Heart right ventricle (tissue), 16 donors: ENCODE measurements at regions not wholly inside any gene's neighbourhood (a gene's known extent, or its start where the extent isn't known, plus 50 kb on each side); places are given as distances from the start of the nearest gene placed in this dataset.

Source experiments
- ATAC-seq, 8 donors: fragments of 200-7000 bp; cut with Tn5 transposase; one replicate each; pipeline ENCODE4 v1.9.1; 2020; ENCODE audit warnings: mild to moderate bottlenecking in 8 of 8, moderate library complexity in 8 of 8, moderate number of reproducible peaks in 1 of 8
- DNase-seq, 2 donors: peaks; one replicate each; pipeline ENCODE4 v3.0.0-alpha.2; 2020
- H3K27ac ChIP-seq, 10 donors: fragments of 200-600 bp; sonication (generic) in 2 of 10; one replicate each; pipeline versions ENCODE4 v1.5.0 to v1.8.0; 2020 to 2022; ENCODE audit warnings: mild to moderate bottlenecking in 3 of 10
- H3K27me3 ChIP-seq, 7 donors: fragments of 200-600 bp; one replicate each; pipeline ENCODE4 v1.8.0; 2021 to 2022; ENCODE audit warnings: mild to moderate bottlenecking in 2 of 7
- H3K36me3 ChIP-seq, 9 donors: fragments of 200-600 bp; sonication (generic) in 1 of 9; one replicate each; pipeline versions ENCODE4 v1.5.0 to v1.8.0; 2020 to 2022; ENCODE audit warnings: mild to moderate bottlenecking in 2 of 9
- H3K4me1 ChIP-seq, 9 donors: fragments of 200-600 bp; sonication (generic) in 1 of 9; one replicate each; pipeline versions ENCODE4 v1.5.0 to v1.8.0; 2020 to 2022; ENCODE audit warnings: mild to moderate bottlenecking in 4 of 9
- H3K4me3 ChIP-seq, 10 donors: fragments of 200-600 bp; sonication (generic) in 2 of 10; one replicate each; pipeline versions ENCODE4 v1.5.0 to v1.8.0; 2020 to 2022; ENCODE audit warnings: mild to moderate bottlenecking in 7 of 10, moderate library complexity in 2 of 10
- H3K9me3 ChIP-seq, 11 donors: fragments of 200-600 bp in 10 of 11; sonication (generic) in 2 of 11; one replicate each; pipeline versions ENCODE4 v1.5.0 to v1.8.0; 2013 to 2022; ENCODE audit warnings: mild to moderate bottlenecking in 2 of 11, control low read depth in 1 of 11, moderate library complexity in 1 of 11
- CTCF ChIP-seq, 9 donors: fragments of 200-600 bp; sonication (generic) in 2 of 9; IDR thresholded peaks; one replicate each; pipeline versions ENCODE4 v1.5.0 to v1.8.0; 2021 to 2022; ENCODE audit warnings: antibody characterized with exemption in 9 of 9, mild to moderate bottlenecking in 5 of 9, moderate library complexity in 1 of 9
- WGBS, 2 donors: extraction: QIAGEN DNeasy Blood & Tissue Kit; methylation state at CpG; one replicate each; pipeline ENCODE4 v1.1.7; 2013; ENCODE audit warnings: inconsistent platforms in 1 of 2; 5-methylcytosine and 5-hydroxymethylcytosine counted together
- intact Hi-C, 10 donors: fragments of 100-400 bp; cut with DNase I; formaldehyde crosslinking; loops; one replicate each; pipeline versions ENCODE4 v1.11.1 to v1.14.2; 2022
- donor health status: Arrhythmogenic right ventricular cardiomyopathy.
- donor health status: ischemic (EF 13 %, LVEDD 7.1; RV severe dilation, severe dysfunction).
- donor health status: healthy with polysubstance abuse.
- donor health status: DM: no; HTN: yes; CAD: no.
- donor health status: DM: no; HTN: no; CAD: no.
- donor health status: ischemic (EF 25% LVEDD 6.9; RV normal size, moderate dysfunction).
- donor health status: ischemic (EF 25% LVEDD 5.7; RV mildly dilated, moderate dysfunction).
- donor health status: healthy.
- donor health status: DM: yes; HTN: yes; CAD: no.
- donor health status: Ischemic cardiomyopathy.
- donor health status: ischemic (EF 35%, LVEDD 5.7; RV mildly dilated, moderate dysfunction).
- donor health status: nonischemic (EF 11% LVEDD 7.7; RV severe dilation, severe dysfunction).
- donor health status: DM: yes; HTN: yes; CAD: no.
- donor health status: PGD.
- donor health status: ischemic (EF 29% LVEDD 5.4; RV normal size, mild dysfunction).
- donor health status: nonischemic (EF 23%, LVEDD 6.1; RV moderate dilation, normal function).

DNA sequence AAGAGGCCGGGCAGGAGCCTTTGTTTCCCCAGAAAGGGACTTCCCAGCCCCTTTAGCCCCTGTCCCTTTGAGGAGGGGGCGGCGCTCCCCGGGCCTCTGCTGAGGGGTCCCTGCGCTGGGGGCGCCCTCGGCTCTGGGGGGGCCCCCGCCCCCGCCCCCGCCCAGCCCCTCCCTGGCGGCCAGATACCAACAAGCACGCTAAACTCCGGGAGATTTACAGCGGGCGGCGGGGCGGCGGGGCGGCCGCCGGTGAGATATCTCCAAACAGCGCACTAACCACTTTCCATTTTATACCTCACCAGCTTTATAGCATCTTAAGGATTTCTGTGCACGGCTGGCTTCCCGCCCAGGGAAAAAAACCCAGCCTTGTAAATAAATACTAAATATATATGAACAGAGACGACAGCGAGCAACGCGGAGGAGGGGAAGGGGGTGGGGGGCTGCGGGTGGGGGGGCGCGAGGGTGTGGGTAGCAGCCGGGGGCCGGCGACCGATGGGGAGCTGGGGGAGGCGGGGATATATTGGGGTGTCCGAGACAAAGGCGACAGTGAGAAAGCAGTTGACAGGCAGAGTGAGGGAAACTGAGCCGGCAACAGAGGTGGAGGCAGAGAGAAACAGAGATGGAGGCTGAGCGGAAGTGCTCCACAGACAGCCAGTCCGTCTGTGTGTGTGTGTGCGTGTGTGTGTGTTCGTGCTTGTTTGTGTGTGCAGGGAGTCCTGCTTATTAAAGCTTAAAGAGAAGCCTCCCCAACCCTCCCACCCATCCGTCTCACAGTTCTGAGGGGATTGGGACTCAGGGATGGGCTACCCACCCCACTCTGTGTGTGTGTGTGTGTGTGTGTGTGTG lies 85.8 kb downstream of the HIF1AN start:
- intact Hi-C loops, result no loop called here
- Histone ChIP-seq H3K27me3 (peaks cover 5 to 97% (median 95%) of the 10 kb centered on the region in 7 donors), H3K36me3 (no peaks in the 10 kb centered on the region), H3K4me3 (no peak overlapping the region), H3K4me1 (no peaks in the 10 kb centered on the region), H3K9me3 (no peaks in the 10 kb centered on the region), H3K27ac (no peak overlapping the region)
- no peak for TF ChIP-seq CTCF (IDR thresholded peaks at IDR 0.05)
- DNase-seq (no peak), ATAC-seq (no peak)
- 11 to 20% methylated on average over 44 of the region's 44 CpGs for WGBS, 2 donors

- DNase-seq, result no peak
- Histone ChIP-seq H3K36me3 (no peaks in the 10 kb centered on the region), H3K27ac (no peak overlapping the region), H3K9me3 (no peaks in the 10 kb centered on the region), H3K4me1 (no peaks in the 10 kb centered on the region), H3K27me3 (peaks cover 5 to 99% (median 95%) of the 10 kb centered on the region in 7 donors), H3K4me3 (no peak overlapping the region)
- no peak for ATAC-seq
- TF ChIP-seq CTCF (IDR thresholded peaks at IDR 0.05), result no peak
- intact Hi-C loops, result no loop called here
- WGBS, 2 donors, result 74 to 82% methylated on average over 7 of the region's 7 CpGs
Observed at GRCh38 chr10:100622946-100623345, 87.2 kb downstream of the HIF1AN start.

DNA sequence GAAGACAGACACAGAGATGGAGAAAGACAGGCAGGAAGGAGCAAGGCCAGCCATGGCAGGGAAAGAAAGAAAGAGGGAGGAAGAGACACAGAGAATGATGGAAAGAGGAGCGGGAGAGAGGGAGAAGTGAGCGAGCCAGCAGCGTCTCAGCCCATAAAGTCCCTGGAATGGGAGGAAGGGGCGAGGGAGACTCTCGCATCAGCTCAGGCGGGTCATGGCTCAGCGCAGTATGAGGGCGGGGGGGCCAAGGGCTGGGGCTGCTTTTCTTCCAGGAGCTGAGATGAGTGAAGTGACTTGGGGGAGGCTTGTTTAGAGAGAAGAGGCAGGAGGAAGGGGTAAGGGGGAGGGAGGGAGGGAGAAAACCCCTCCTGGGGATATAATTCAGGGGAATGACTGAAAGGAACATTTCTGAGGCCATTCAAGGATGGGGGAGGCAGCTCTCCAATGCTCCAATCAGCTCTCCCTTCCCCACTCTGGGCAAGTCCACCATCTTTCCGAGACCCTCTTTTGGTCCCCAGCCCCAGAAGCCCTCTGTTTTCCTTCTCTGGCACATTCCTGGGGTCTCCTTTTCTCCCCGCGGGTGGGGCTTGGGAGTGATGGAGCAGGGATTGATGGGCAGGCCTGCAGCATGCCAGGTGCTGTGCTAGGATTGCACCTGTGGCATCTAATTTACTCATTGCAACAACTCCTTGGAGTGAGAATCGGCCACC lies 87.9 kb downstream of the HIF1AN start:
- Histone ChIP-seq H3K4me1 (no peaks in the 10 kb centered on the region), H3K27ac (no peak overlapping the region), H3K27me3 (peaks cover 5 to 99% (median 95%) of the 10 kb centered on the region in 7 donors), H3K36me3 (no peaks in the 10 kb centered on the region), H3K4me3 (no peak overlapping the region), H3K9me3 (no peaks in the 10 kb centered on the region)
- TF ChIP-seq CTCF (IDR thresholded peaks at IDR 0.05), result no peak
- intact Hi-C loops, result no loop called here
- ATAC-seq (no peak), DNase-seq (no peak)
- WGBS, 2 donors, result 48 to 56% methylated on average over 12 of the region's 12 CpGs

DNA sequence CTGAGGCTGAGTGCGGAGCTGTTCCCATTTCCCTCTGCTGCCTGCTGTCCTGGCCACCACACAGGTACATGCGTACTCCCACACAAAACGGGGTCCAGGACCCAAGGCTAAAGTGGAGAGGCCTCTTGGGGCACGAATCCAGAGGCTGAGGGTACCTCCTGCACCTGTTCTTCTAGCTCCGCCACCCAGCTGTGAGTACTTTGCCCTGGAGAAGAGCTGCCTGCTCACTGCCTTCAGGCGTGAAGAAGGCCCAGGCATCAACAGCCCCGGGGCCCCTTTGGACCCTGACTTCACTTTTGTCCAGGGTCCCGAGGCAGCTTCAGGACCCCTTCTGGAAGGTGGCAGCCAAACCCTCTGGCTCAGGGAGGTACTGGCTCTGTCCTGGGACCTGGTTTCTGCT lies 88.6 kb downstream of the HIF1AN start:
- H3K4me1 ChIP-seq, result no peaks in the 10 kb centered on the region
- 75 to 76% methylated on average over 8 of the region's 8 CpGs for WGBS, 2 donors
- H3K4me3 ChIP-seq, result no peak overlapping the region
- ATAC-seq (no peak), DNase-seq (no peak)
- TF ChIP-seq CTCF (IDR thresholded peaks at IDR 0.05), result no peak
- no peaks in the 10 kb centered on the region for H3K9me3 ChIP-seq
- intact Hi-C loops, result no loop called here
- H3K27me3 ChIP-seq, result peaks cover 5 to 98% (median 94%) of the 10 kb centered on the region in 7 donors
- H3K36me3 ChIP-seq, result no peaks in the 10 kb centered on the region
- no peak overlapping the region for H3K27ac ChIP-seq
